ENCODE measurements at regions not wholly inside any gene's neighbourhood (a gene's known extent, or its start where the extent isn't known, plus 50 kb on each side); places are given as distances from the start of the nearest gene placed in this dataset.

DNA sequence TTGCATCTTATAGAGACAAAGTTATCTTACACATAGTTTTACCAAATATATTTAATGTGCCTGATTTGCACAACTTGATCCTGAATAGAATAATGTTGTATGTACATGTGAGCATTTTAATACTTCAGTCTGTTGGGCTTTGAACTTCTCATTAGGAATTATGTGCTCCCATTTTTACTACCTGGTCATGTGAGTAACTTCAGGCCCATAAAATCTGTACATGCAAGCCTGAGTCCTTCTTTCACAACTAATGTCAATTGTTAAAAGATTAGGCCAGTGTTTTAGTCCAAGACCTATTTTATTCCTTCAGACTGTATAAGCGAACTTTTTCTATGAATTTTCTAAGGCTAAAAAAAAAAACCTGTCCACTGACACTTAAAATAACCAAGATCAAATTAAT lies 715.4 kb downstream of the CDH8 start:
- H3K4me3 ChIP-seq (ENCODE audit: control insufficient read depth, low read depth, low read length): no peak overlapping the region
- no peak for DNase-seq (ENCODE audit: low read depth)
- TF ChIP-seq, protein P1, sequence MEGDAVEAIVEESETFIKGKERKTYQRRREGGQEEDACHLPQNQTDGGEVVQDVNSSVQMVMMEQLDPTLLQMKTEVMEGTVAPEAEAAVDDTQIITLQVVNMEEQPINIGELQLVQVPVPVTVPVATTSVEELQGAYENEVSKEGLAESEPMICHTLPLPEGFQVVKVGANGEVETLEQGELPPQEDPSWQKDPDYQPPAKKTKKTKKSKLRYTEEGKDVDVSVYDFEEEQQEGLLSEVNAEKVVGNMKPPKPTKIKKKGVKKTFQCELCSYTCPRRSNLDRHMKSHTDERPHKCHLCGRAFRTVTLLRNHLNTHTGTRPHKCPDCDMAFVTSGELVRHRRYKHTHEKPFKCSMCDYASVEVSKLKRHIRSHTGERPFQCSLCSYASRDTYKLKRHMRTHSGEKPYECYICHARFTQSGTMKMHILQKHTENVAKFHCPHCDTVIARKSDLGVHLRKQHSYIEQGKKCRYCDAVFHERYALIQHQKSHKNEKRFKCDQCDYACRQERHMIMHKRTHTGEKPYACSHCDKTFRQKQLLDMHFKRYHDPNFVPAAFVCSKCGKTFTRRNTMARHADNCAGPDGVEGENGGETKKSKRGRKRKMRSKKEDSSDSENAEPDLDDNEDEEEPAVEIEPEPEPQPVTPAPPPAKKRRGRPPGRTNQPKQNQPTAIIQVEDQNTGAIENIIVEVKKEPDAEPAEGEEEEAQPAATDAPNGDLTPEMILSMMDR (conservative IDR thresholded peaks at IDR 0.05; ENCODE audit: control insufficient read depth, insufficient read depth, low read depth, low read length): no peak

DNA sequence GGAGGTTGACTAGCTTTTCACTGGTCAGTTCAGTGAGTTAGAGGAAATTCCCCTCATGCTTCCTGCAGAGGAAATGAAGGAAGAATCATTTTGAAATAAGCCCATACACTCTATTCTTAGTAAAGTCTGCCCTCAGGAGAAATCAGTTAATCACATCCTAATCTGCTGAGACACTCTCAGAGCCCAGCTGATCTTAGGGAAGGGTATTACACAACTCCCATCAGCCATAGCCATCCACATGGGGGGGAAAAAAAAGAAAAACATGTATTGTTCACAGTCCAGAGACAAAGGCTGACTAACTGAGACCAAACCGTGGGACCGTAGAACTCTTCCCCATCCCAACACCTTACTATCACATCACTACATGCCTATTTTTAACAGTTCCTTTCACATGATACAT lies 722.3 kb downstream of the CDH8 start:
- TF ChIP-seq, protein P1 (conservative IDR thresholded peaks at IDR 0.05; ENCODE audit: control insufficient read depth, insufficient read depth, low read depth, low read length): no peak
- no peak for DNase-seq (ENCODE audit: low read depth)
- no peak overlapping the region for H3K4me3 ChIP-seq (ENCODE audit: control insufficient read depth, low read depth, low read length)

DNA sequence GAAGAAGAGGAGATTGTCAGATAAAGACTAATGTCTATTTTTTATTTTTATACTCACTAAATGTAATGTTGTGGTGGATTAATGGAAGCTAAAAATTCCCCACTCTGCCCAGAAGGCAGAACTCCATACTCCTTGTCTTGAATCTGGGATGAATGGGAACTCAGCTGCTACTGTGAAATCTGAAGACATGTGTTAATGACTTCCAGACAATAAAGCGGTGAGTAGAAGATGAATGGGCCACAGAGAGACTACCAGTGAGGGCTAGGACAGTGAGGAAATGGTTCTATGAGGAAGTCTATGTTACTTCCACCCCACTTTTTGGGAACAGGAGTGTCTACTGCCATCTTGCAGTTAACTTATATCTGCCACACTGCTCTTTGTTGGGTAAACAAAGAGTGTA lies 726.9 kb downstream of the CDH8 start:
- TF ChIP-seq, protein P1 (conservative IDR thresholded peaks at IDR 0.05; ENCODE audit: control insufficient read depth, insufficient read depth, low read depth, low read length): no peak
- no peak for DNase-seq (ENCODE audit: low read depth)
- no peak overlapping the region for H3K4me3 ChIP-seq (ENCODE audit: control insufficient read depth, low read depth, low read length)

DNA sequence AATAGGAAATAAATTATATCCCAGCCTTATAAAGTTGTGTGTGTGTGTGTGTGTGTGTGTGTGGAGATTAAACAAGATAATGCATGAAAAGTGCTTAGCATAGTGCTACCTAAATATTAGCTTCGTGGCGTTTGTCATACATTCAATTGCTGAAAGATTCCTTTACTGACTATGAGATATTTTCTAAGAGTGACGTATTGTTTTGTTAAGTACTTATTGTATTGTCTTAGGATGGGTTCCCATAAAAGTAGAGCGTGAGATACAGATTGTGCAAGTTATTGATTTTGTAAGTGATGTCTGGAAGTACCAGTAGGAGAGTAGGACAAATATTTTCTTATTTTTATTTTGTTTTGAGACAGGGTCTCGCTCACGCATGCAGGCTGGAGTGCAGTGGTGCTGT lies 730.0 kb downstream of the CDH8 start:
- H3K4me3 ChIP-seq (ENCODE audit: control insufficient read depth, low read depth, low read length): no peak overlapping the region
- TF ChIP-seq, protein P1 (conservative IDR thresholded peaks at IDR 0.05; ENCODE audit: control insufficient read depth, insufficient read depth, low read depth, low read length): no peak
- DNase-seq (ENCODE audit: low read depth): no peak

DNA sequence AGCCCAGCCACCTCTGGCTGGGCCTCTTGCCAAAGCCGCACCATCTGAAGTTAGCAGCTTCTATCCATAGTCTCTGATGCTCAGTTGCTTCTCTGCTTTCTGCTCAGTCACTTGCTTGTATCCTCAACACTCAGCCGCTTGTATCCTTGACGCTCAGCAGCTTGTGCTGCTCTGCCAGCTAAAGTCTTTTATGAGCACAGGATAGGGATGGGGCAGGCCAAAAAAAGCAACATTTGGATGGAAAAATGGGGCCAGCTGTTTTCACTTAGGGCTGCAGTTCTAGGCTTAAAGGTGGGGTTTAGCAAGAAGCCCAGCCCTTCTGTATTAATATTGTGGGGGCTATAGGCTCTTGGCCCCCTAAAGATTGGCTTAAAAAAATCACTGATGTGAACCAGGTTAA lies 739.4 kb downstream of the CDH8 start:
- no peak for DNase-seq (ENCODE audit: low read depth)

DNA sequence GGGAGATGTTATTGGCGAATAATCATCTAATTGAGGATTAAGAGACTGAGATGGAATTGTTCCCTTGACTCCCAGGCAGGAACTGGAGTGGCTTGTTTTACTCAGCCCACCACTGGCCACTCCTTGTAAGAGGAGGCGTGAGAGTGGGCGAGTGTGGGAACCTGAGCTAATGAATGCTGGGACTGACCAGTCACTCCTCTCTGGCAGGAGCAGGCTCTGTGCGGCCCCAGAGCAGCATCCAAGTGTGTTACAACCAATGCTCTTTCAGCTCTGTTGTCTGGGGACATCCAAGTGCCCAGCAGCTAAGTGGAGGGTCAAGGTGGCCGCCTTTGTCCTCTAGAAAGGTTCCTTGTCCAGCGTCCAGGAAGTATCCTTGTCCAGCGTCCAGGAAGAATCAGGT lies 739.9 kb downstream of the CDH8 start:
- TF ChIP-seq, protein P1 (conservative IDR thresholded peaks at IDR 0.05; ENCODE audit: control insufficient read depth, insufficient read depth, low read depth, low read length): no peak
- no peak for DNase-seq (ENCODE audit: low read depth)
- H3K4me3 ChIP-seq (ENCODE audit: control insufficient read depth, low read depth, low read length): no peak overlapping the region

More for the DNA sequence above, 739.4 kb downstream of the CDH8 start:
- no peak overlapping the region for H3K4me3 ChIP-seq (ENCODE audit: control insufficient read depth, low read depth, low read length)
- TF ChIP-seq, protein P1 (conservative IDR thresholded peaks at IDR 0.05; ENCODE audit: control insufficient read depth, insufficient read depth, low read depth, low read length): no peak

DNA sequence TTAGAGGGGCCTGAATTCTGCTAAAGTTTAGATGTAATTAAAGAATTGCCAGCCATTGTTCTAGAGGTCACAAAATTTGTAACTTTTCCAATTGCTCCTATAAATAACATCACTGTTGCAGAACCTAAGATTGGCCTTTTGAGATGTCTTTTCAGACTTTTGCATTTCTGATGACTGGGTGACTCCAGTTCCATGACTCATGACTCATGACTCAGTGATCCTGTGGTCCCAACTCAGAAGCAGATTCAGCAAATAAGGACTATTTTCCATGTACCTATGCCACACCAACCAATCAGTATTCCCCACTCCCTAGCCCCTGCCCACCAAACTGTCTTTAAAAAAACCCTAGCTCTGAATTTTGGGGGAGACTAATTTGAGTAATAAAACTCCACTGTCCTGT lies 740.9 kb downstream of the CDH8 start:
- no peak for DNase-seq (ENCODE audit: low read depth)
- TF ChIP-seq, protein P1 (conservative IDR thresholded peaks at IDR 0.05; ENCODE audit: control insufficient read depth, insufficient read depth, low read depth, low read length): no peak
- H3K4me3 ChIP-seq (ENCODE audit: control insufficient read depth, low read depth, low read length): no peak overlapping the region
